SU-DHL-6 (cell line): ENCODE measurements at regions not wholly inside any gene's neighbourhood (a gene's known extent, or its start where the extent isn't known, plus 50 kb on each side); places are given as distances from the start of the nearest gene placed in this dataset.

Experiments
- EZH2phosphoT487 ChIP-seq: fragments of 200-600 bp; sonication (generic), shearing (Covaris generic); conservative IDR thresholded peaks from 2 replicates; pipeline ENCODE4 v1.6.1; 2018; ENCODE audit warnings: mild to moderate bottlenecking, antibody characterized with exemption, low read length, moderate library complexity, mixed read lengths
- TF ChIP-seq, protein P1 (sequence below): fragments of 200-600 bp; sonication (generic); IDR thresholded peaks from one replicate; pipeline ENCODE4 v1.5.1; 2017; ENCODE audit warnings: antibody characterized with exemption, mild to moderate bottlenecking, low read length, moderate library complexity; ENCODE audit not compliant: insufficient read depth, poor library complexity, severe bottlenecking

DNA sequence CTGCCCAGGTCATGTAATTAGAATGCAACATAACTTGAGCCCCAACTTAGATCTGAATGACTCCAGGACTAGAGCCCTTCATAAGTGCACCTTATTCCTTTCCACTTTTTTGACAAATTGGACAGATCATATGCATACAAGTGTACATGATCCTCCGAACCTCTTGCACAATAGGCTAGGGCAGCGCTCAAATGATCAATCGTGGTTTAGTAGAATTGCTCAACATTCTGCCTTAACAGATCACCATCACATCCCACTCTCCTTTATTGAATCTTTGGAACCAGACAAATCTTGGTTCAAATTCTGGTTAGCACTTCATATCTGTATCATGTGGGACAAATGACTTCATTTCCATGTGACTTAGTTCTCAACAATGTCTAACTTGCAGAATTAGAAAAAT is 106.8 kb upstream of the CDIN1 start:
- TF ChIP-seq, protein P1, sequence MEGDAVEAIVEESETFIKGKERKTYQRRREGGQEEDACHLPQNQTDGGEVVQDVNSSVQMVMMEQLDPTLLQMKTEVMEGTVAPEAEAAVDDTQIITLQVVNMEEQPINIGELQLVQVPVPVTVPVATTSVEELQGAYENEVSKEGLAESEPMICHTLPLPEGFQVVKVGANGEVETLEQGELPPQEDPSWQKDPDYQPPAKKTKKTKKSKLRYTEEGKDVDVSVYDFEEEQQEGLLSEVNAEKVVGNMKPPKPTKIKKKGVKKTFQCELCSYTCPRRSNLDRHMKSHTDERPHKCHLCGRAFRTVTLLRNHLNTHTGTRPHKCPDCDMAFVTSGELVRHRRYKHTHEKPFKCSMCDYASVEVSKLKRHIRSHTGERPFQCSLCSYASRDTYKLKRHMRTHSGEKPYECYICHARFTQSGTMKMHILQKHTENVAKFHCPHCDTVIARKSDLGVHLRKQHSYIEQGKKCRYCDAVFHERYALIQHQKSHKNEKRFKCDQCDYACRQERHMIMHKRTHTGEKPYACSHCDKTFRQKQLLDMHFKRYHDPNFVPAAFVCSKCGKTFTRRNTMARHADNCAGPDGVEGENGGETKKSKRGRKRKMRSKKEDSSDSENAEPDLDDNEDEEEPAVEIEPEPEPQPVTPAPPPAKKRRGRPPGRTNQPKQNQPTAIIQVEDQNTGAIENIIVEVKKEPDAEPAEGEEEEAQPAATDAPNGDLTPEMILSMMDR: no peak
- TF ChIP-seq EZH2phosphoT487: no peak
